NCI-H2196 treated with DMSO at 0.1 percent for 48 hours (cell line): ENCODE measurements at regions not wholly inside any gene's neighbourhood (a gene's known extent, or its start where the extent isn't known, plus 50 kb on each side); places are given as distances from the start of the nearest gene placed in this dataset.

Source experiments
- DNase-seq: peaks from one replicate; lab custom pipeline; 2025; ENCODE audit not compliant: unreplicated experiment; lab: John Stamatoyannopoulos, UW

GRCh38 chr5:110104726-110105669 is 415.3 kb downstream of the MAN2A1 start:
- DNase-seq = no peak

GRCh38 chr5:110105692-110106091 is 416.0 kb downstream of the MAN2A1 start:
- DNase-seq = no peak

- DNase-seq = no peak
Measured at GRCh38 chr5:110106750-110107149, 417.0 kb downstream of the MAN2A1 start.

- no peak for DNase-seq
Measured at GRCh38 chr5:110108520-110108919, 418.8 kb downstream of the MAN2A1 start.

- no peak for DNase-seq
Measured at GRCh38 chr5:110109667-110110066, 419.9 kb downstream of the MAN2A1 start.

GRCh38 chr5:110112348-110112747 is 422.6 kb downstream of the MAN2A1 start:
- no peak for DNase-seq

GRCh38 chr5:110115503-110115902 is 425.8 kb downstream of the MAN2A1 start:
- DNase-seq = no peak

- no peak for DNase-seq
Measured at GRCh38 chr5:110116539-110116938, 426.8 kb downstream of the MAN2A1 start.

GRCh38 chr5:110134963-110135935 is 445.5 kb downstream of the MAN2A1 start:
- DNase-seq = no peak

GRCh38 chr5:110150199-110150598 is 460.5 kb downstream of the MAN2A1 start:
- DNase-seq = no peak

GRCh38 chr5:110159202-110159601 is 469.5 kb downstream of the MAN2A1 start:
- DNase-seq = no peak

- DNase-seq = no peak
Measured at GRCh38 chr5:110161162-110161561, 471.4 kb downstream of the MAN2A1 start.

GRCh38 chr5:110165366-110165765 is 475.6 kb downstream of the MAN2A1 start:
- DNase-seq = no peak

GRCh38 chr5:110167384-110167783 is 477.7 kb downstream of the MAN2A1 start:
- no peak for DNase-seq

GRCh38 chr5:110169461-110169860 is 479.7 kb downstream of the MAN2A1 start:
- no peak for DNase-seq

GRCh38 chr5:110177729-110178128 is 488.0 kb downstream of the MAN2A1 start:
- no peak for DNase-seq

- no peak for DNase-seq
Measured at GRCh38 chr5:110179321-110179720, 489.6 kb downstream of the MAN2A1 start.

GRCh38 chr5:110194191-110194590 is 504.5 kb downstream of the MAN2A1 start:
- DNase-seq = no peak

GRCh38 chr5:110195288-110195687 is 505.6 kb downstream of the MAN2A1 start:
- no peak for DNase-seq

GRCh38 chr5:110201791-110202190 is 512.1 kb downstream of the MAN2A1 start:
- DNase-seq = no peak

- DNase-seq = no peak
Measured at GRCh38 chr5:110203661-110204060, 513.9 kb downstream of the MAN2A1 start.

GRCh38 chr5:110209401-110209800 is 517.1 kb downstream of the TMEM232 start:
- DNase-seq = no peak
